ENCODE measurements at regions not wholly inside any gene's neighbourhood (a gene's known extent, or its start where the extent isn't known, plus 50 kb on each side); places are given as distances from the start of the nearest gene placed in this dataset.
A peak's percentile ranks its signal among the peaks of the same experiment; 100 is the strongest.
"Not testable (repeated sequence)": the region's sequence is repeated elsewhere in the genome, so short reads cannot be mapped to it uniquely, and the experiment has no call there.

GRCh38 chr11:122594986-122595645, 60.4 kb upstream of the UBASH3B start:
- DNase-seq (ENCODE audit: low read depth) = no peak
- TF ChIP-seq, protein P1, sequence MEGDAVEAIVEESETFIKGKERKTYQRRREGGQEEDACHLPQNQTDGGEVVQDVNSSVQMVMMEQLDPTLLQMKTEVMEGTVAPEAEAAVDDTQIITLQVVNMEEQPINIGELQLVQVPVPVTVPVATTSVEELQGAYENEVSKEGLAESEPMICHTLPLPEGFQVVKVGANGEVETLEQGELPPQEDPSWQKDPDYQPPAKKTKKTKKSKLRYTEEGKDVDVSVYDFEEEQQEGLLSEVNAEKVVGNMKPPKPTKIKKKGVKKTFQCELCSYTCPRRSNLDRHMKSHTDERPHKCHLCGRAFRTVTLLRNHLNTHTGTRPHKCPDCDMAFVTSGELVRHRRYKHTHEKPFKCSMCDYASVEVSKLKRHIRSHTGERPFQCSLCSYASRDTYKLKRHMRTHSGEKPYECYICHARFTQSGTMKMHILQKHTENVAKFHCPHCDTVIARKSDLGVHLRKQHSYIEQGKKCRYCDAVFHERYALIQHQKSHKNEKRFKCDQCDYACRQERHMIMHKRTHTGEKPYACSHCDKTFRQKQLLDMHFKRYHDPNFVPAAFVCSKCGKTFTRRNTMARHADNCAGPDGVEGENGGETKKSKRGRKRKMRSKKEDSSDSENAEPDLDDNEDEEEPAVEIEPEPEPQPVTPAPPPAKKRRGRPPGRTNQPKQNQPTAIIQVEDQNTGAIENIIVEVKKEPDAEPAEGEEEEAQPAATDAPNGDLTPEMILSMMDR (conservative IDR thresholded peaks at IDR 0.05; ENCODE audit: low read depth, low read length) = no peak
- H3K4me3 ChIP-seq (ENCODE audit: low read length) = no peak overlapping the region

- H3K4me3 ChIP-seq (ENCODE audit: low read length) = no peak overlapping the region
- TF ChIP-seq, protein P1 (conservative IDR thresholded peaks at IDR 0.05; ENCODE audit: low read depth, low read length) = no peak
- DNase-seq (ENCODE audit: low read depth) = no peak
Measured at GRCh38 chr11:122593473-122594420, 61.8 kb upstream of the UBASH3B start.

GRCh38 chr11:122592641-122593040, 62.9 kb upstream of the UBASH3B start:
- TF ChIP-seq, protein P1 (conservative IDR thresholded peaks at IDR 0.05; ENCODE audit: low read depth, low read length) = no peak
- no peak for DNase-seq (ENCODE audit: low read depth)

GRCh38 chr11:122584670-122585069, 70.9 kb upstream of the UBASH3B start:
- TF ChIP-seq, protein P1 (conservative IDR thresholded peaks at IDR 0.05; ENCODE audit: low read depth, low read length) = no peak
- no peak overlapping the region for H3K4me3 ChIP-seq (ENCODE audit: low read length)
- DNase-seq (ENCODE audit: low read depth) = no peak

More at GRCh38 chr11:122592641-122593040, 62.9 kb upstream of the UBASH3B start:
- H3K4me3 ChIP-seq (ENCODE audit: low read length) = no peak overlapping the region

DNA sequence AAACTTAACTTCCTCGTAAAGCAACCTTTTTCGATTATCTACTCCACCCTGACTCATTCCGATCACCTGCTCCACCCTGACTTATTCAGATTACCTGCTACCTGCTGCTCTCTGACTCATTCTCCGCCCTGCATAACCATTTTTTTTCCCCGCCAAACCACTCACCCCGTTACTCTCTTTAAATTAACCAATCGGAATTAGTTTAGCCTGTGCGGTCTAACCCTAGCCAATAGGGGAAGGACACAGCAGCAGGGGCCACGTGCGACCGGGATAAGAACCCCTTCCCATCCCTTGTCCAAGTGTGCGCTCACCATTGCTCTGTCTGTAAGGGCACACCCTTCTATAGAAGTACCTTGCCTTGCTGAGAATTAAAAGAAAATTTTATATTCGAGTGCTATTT, 75.5 kb upstream of the UBASH3B start:
- not testable (repeated sequence) for H3K4me3 ChIP-seq (ENCODE audit: low read length); DNase-seq (ENCODE audit: low read depth)

GRCh38 chr11:122578171-122578825, 77.2 kb upstream of the UBASH3B start:
- H3K4me3 ChIP-seq (ENCODE audit: low read length) = no peak overlapping the region
- TF ChIP-seq, protein P1 (conservative IDR thresholded peaks at IDR 0.05; ENCODE audit: low read depth, low read length) = peak; percentile 20
- no peak for DNase-seq (ENCODE audit: low read depth)

GRCh38 chr11:122572592-122572991, 82.9 kb upstream of the UBASH3B start:
- no peak for DNase-seq (ENCODE audit: low read depth)
- no peak overlapping the region for H3K4me3 ChIP-seq (ENCODE audit: low read length)
- TF ChIP-seq, protein P1 (conservative IDR thresholded peaks at IDR 0.05; ENCODE audit: low read depth, low read length) = no peak

Data from retinal pigment epithelial cell (primary cell).